ENCODE measurements at regions not wholly inside any gene's neighbourhood (a gene's known extent, or its start where the extent isn't known, plus 50 kb on each side); places are given as distances from the start of the nearest gene placed in this dataset.

- no peak for TF ChIP-seq CTCF (IDR thresholded peaks at IDR 0.05)
- H3K27me3 ChIP-seq (ENCODE audit: control insufficient read depth in 2 of 2, insufficient read depth in 2 of 2, low read length in 2 of 2), result no peaks in the 10 kb centered on the region
- H2AFZ ChIP-seq (ENCODE audit: insufficient read depth, low read depth, low read length, poor library complexity, severe bottlenecking), result no peak overlapping the region
- DNase-seq, result no peak
- H3K79me2 ChIP-seq (ENCODE audit: insufficient read depth, low read length), result no peaks in the 10 kb centered on the region
- Mint-ChIP-seq H3K27me3 (ENCODE audit: low read depth in 3 of 3) (peaks cover 0 to 3% (median 2%) of the 10 kb centered on the region in 3 donors), H3K4me1 (no peaks in the 10 kb centered on the region), H3K27ac (no peak overlapping the region), H3K9me3 (peaks cover 0 to 3% (median 0%) of the 10 kb centered on the region in 7 donors), H3K4me3 (no peak overlapping the region), H3K36me3 (no peaks in the 10 kb centered on the region)
- H3K4me3 ChIP-seq (replicated peaks in 1 of 3; ENCODE audit: low read depth in 2 of 3, low read length in 3 of 3), result no peak overlapping the region
- H3K36me3 ChIP-seq (replicated peaks in 1 of 2; ENCODE audit: control insufficient read depth in 1 of 2, insufficient read depth in 2 of 2, low read length in 2 of 2), result no peaks in the 10 kb centered on the region
- no peak overlapping the region for H3K9ac ChIP-seq (ENCODE audit: insufficient read depth, low read length, poor library complexity, severe bottlenecking)
- intact Hi-C loops (cut with micrococcal nuclease), result no loop called here
- no peaks in the 10 kb centered on the region for H4K20me1 ChIP-seq (ENCODE audit: insufficient read depth, low read length)
- H3K27ac ChIP-seq (ENCODE audit: low read depth in 1 of 2, low read length in 2 of 2), result no peak overlapping the region
- 0% methylated on average over 1 of the region's 2 CpGs for WGBS (ENCODE audit: insufficient coverage)
- H3K4me2 ChIP-seq (replicated peaks; ENCODE audit: extremely low read depth, low read length, poor library complexity, severe bottlenecking), result no peak overlapping the region
- H3K9me3 ChIP-seq (replicated peaks in 1 of 2; ENCODE audit: control insufficient read depth in 1 of 2, insufficient read depth in 1 of 2, low read length in 2 of 2), result no peaks in the 10 kb centered on the region
- H3K4me1 ChIP-seq (ENCODE audit: control insufficient read depth in 1 of 2, insufficient read depth in 2 of 2, low read length in 2 of 2), result no peaks in the 10 kb centered on the region
These were observed 471.2 kb downstream of the ATP23 start for GRCh38 chr12:58412461-58413060.

GRCh38 chr12:58413794-58414193, 472.4 kb downstream of the ATP23 start:
- no peaks in the 10 kb centered on the region for H3K4me1 Mint-ChIP-seq
- TF ChIP-seq CTCF (IDR thresholded peaks at IDR 0.05), result no peak
- no peak overlapping the region for H3K4me3 ChIP-seq (replicated peaks in 1 of 3; ENCODE audit: low read depth in 2 of 3, low read length in 3 of 3)
- intact Hi-C loops (cut with micrococcal nuclease), result no loop called here
- H3K27me3 ChIP-seq (ENCODE audit: control insufficient read depth in 2 of 2, insufficient read depth in 2 of 2, low read length in 2 of 2), result no peaks in the 10 kb centered on the region
- no peak for DNase-seq
- H3K9ac ChIP-seq (ENCODE audit: insufficient read depth, low read length, poor library complexity, severe bottlenecking), result no peak overlapping the region
- H3K9me3 Mint-ChIP-seq, result peaks cover 0 to 3% (median 0%) of the 10 kb centered on the region in 7 donors
- no peak overlapping the region for H2AFZ ChIP-seq (ENCODE audit: insufficient read depth, low read depth, low read length, poor library complexity, severe bottlenecking)
- H3K9me3 ChIP-seq (replicated peaks in 1 of 2; ENCODE audit: control insufficient read depth in 1 of 2, insufficient read depth in 1 of 2, low read length in 2 of 2), result no peaks in the 10 kb centered on the region
- WGBS (ENCODE audit: insufficient coverage), result no CpG with 5 or more reads among the region's 1 CpG
- H3K27me3 Mint-ChIP-seq (ENCODE audit: low read depth in 3 of 3), result peaks cover 0 to 3% (median 2%) of the 10 kb centered on the region in 3 donors
- no peaks in the 10 kb centered on the region for H3K4me1 ChIP-seq (ENCODE audit: control insufficient read depth in 1 of 2, insufficient read depth in 2 of 2, low read length in 2 of 2)
- no peak overlapping the region for H3K4me3 Mint-ChIP-seq
- H3K36me3 ChIP-seq (replicated peaks in 1 of 2; ENCODE audit: control insufficient read depth in 1 of 2, insufficient read depth in 2 of 2, low read length in 2 of 2), result no peaks in the 10 kb centered on the region
- H3K79me2 ChIP-seq (ENCODE audit: insufficient read depth, low read length), result no peaks in the 10 kb centered on the region
- no peaks in the 10 kb centered on the region for H4K20me1 ChIP-seq (ENCODE audit: insufficient read depth, low read length)
- H3K27ac ChIP-seq (ENCODE audit: low read depth in 1 of 2, low read length in 2 of 2), result no peak overlapping the region
- no peak overlapping the region for H3K4me2 ChIP-seq (replicated peaks; ENCODE audit: extremely low read depth, low read length, poor library complexity, severe bottlenecking)
- no peak overlapping the region for H3K27ac Mint-ChIP-seq
- H3K36me3 Mint-ChIP-seq, result no peaks in the 10 kb centered on the region

Measured in CD14-positive monocyte (primary cell).